RWPE2 (cell line): ENCODE measurements at regions not wholly inside any gene's neighbourhood (a gene's known extent, or its start where the extent isn't known, plus 50 kb on each side); places are given as distances from the start of the nearest gene placed in this dataset.

Experiments
- ATAC-seq: fragments of 200-7000 bp; cut with Tn5 transposase; 3 replicates; pipeline ENCODE4 v1.9.1; 2021; ENCODE audit warnings: low read depth
- DNase-seq: peaks from one replicate; pipeline ENCODE4 v3.0.0-alpha.2; 2020; ENCODE audit warnings: low spot score
- H3K27ac ChIP-seq: fragments of 450-650 bp; 2 replicates; pipeline ENCODE4 v1.5.1; 2017; ENCODE audit warnings: mild to moderate bottlenecking; ENCODE audit not compliant: poor library complexity, severe bottlenecking
- H3K27me3 ChIP-seq: fragments of 250-450 bp; sonication (Bioruptor Pico); 2 replicates; pipeline ENCODE4 v1.5.1; 2021; ENCODE audit warnings: mild to moderate bottlenecking, moderate library complexity; ENCODE audit not compliant: insufficient read depth, poor library complexity, severe bottlenecking
- H3K36me3 ChIP-seq: fragments of 250-450 bp; sonication (Bioruptor Pico); 2 replicates; pipeline ENCODE4 v1.5.1; 2020; ENCODE audit warnings: low read depth, mild to moderate bottlenecking, moderate library complexity
- H3K4me1 ChIP-seq: fragments of 250-450 bp; sonication (Bioruptor Pico); 2 replicates; pipeline ENCODE4 v1.5.1; 2021; ENCODE audit warnings: mild to moderate bottlenecking, moderate library complexity; ENCODE audit not compliant: insufficient read depth, poor library complexity, severe bottlenecking
- H3K4me3 ChIP-seq: fragments of 250-450 bp; sonication (Bioruptor Pico); 2 replicates; pipeline ENCODE4 v1.5.1; 2021; ENCODE audit warnings: mild to moderate bottlenecking, moderate library complexity; ENCODE audit not compliant: severe bottlenecking
- H3K9me3 ChIP-seq: fragments of 250-450 bp; sonication (Bioruptor Pico); 2 replicates; pipeline ENCODE4 v1.5.1; 2021; ENCODE audit warnings: mild to moderate bottlenecking, moderate library complexity; ENCODE audit not compliant: severe bottlenecking
- TF ChIP-seq, protein P1 (sequence below): fragments of 450-650 bp; IDR thresholded peaks from one replicate; pipeline ENCODE4 v1.5.1; 2017; ENCODE audit warnings: mild to moderate bottlenecking, moderate library complexity; ENCODE audit not compliant: poor library complexity, severe bottlenecking

- no peak overlapping the region for H3K27ac ChIP-seq
- ATAC-seq (no peak), DNase-seq (no peak)
- H3K27me3 ChIP-seq, result no peaks in the 10 kb centered on the region
- no peaks in the 10 kb centered on the region for H3K4me1 ChIP-seq
- H3K9me3 ChIP-seq, result no peaks in the 10 kb centered on the region
- H3K4me3 ChIP-seq, result no peak overlapping the region
- H3K36me3 ChIP-seq, result no peaks in the 10 kb centered on the region
- TF ChIP-seq, protein P1, sequence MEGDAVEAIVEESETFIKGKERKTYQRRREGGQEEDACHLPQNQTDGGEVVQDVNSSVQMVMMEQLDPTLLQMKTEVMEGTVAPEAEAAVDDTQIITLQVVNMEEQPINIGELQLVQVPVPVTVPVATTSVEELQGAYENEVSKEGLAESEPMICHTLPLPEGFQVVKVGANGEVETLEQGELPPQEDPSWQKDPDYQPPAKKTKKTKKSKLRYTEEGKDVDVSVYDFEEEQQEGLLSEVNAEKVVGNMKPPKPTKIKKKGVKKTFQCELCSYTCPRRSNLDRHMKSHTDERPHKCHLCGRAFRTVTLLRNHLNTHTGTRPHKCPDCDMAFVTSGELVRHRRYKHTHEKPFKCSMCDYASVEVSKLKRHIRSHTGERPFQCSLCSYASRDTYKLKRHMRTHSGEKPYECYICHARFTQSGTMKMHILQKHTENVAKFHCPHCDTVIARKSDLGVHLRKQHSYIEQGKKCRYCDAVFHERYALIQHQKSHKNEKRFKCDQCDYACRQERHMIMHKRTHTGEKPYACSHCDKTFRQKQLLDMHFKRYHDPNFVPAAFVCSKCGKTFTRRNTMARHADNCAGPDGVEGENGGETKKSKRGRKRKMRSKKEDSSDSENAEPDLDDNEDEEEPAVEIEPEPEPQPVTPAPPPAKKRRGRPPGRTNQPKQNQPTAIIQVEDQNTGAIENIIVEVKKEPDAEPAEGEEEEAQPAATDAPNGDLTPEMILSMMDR, result no peak
Observed at GRCh38 chr3:107956991-107957900, 133.6 kb downstream of the CD47 start.

- H3K27me3 ChIP-seq, result no peaks in the 10 kb centered on the region
- H3K9me3 ChIP-seq, result no peaks in the 10 kb centered on the region
- H3K27ac ChIP-seq, result no peak overlapping the region
- H3K4me3 ChIP-seq, result no peak overlapping the region
- no peak for DNase-seq
- ATAC-seq, result no peak
- no peaks in the 10 kb centered on the region for H3K4me1 ChIP-seq
- TF ChIP-seq, protein P1, result no peak
- H3K36me3 ChIP-seq, result no peaks in the 10 kb centered on the region
Observed at GRCh38 chr3:107954845-107955244, 136.0 kb downstream of the CD47 start.

- no peaks in the 10 kb centered on the region for H3K27me3 ChIP-seq
- DNase-seq, result no peak
- no peak overlapping the region for H3K4me3 ChIP-seq
- H3K27ac ChIP-seq, result no peak overlapping the region
- ATAC-seq, result no peak
- TF ChIP-seq, protein P1, result no peak
- H3K9me3 ChIP-seq, result no peaks in the 10 kb centered on the region
- no peaks in the 10 kb centered on the region for H3K36me3 ChIP-seq
- no peaks in the 10 kb centered on the region for H3K4me1 ChIP-seq
Observed at GRCh38 chr3:107953722-107954121, 137.1 kb downstream of the CD47 start.

- Histone ChIP-seq H3K4me3 (no peak overlapping the region), H3K9me3 (no peaks in the 10 kb centered on the region), H3K4me1 (no peaks in the 10 kb centered on the region), H3K36me3 (no peaks in the 10 kb centered on the region), H3K27ac (no peak overlapping the region), H3K27me3 (no peaks in the 10 kb centered on the region)
- TF ChIP-seq, protein P1, result no peak
- ATAC-seq, result no peak
- DNase-seq, result no peak
Observed at GRCh38 chr3:107951126-107951525, 139.7 kb downstream of the CD47 start.

DNA sequence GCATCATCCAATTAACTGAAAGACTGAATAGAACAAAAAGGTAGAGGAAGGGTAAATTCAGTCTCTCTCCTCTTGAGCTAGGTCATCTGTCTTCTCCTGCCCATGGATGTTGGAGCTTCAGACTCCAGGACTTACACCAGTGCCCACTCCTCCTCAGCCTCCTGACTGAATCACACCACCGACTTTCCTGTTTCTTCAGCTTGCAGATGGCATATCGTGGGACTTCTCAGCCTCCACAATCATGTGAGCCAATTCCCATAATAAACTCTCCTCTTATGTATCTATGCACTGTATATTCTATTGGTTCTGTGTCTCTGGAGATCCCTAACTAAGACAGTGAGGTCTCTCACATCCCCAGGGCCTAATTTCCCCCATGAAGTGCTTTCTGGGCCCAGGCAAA is 140.4 kb downstream of the CD47 start:
- H3K9me3 ChIP-seq, result no peaks in the 10 kb centered on the region
- H3K27me3 ChIP-seq, result no peaks in the 10 kb centered on the region
- TF ChIP-seq, protein P1, result no peak
- no peaks in the 10 kb centered on the region for H3K36me3 ChIP-seq
- no peak overlapping the region for H3K27ac ChIP-seq
- ATAC-seq (no peak), DNase-seq (no peak)
- no peaks in the 10 kb centered on the region for H3K4me1 ChIP-seq
- H3K4me3 ChIP-seq, result no peak overlapping the region
